Keratinocyte (primary cell): ENCODE measurements at regions not wholly inside any gene's neighbourhood (a gene's known extent, or its start where the extent isn't known, plus 50 kb on each side); places are given as distances from the start of the nearest gene placed in this dataset.

ENCODE experiments used
- DNase-seq: peaks from one replicate; pipeline ENCODE4 v3.0.0-alpha.2; 2011; ENCODE audit warnings: low read depth, missing footprints, low spot score
- FAIRE-seq: peaks from 2 replicates; lab custom pipeline; 2011; peaks lifted over from hg19 to GRCh38; lab: Jason Lieb, UNC
- H2AFZ ChIP-seq: 2 replicates; pipeline ENCODE4 v1.6.0; 2012; ENCODE audit warnings: low read length, control low read depth, inconsistent platforms; ENCODE audit not compliant: control insufficient read depth
- H3K27ac ChIP-seq: 2 replicates; pipeline ENCODE4 v1.5.1; 2011; ENCODE audit warnings: low read length; ENCODE audit not compliant: control insufficient read depth, insufficient read depth
- H3K27me3 ChIP-seq: 3 replicates; pipeline ENCODE4 v1.6.0; 2011; ENCODE audit warnings: low read length; ENCODE audit not compliant: control insufficient read depth, insufficient read depth; ENCODE audit errors: extremely low read depth
- H3K36me3 ChIP-seq, 2 experiments: 2 replicates in 1 of 2; 3 replicates in 1 of 2; pipeline ENCODE4 v1.5.1; 2011; ENCODE audit warnings: low read length in 2 of 2, mild to moderate bottlenecking in 1 of 2; ENCODE audit not compliant: control insufficient read depth in 2 of 2, insufficient read depth in 2 of 2; ENCODE audit errors: extremely low read depth in 1 of 2
- H3K4me1 ChIP-seq: 3 replicates; pipeline ENCODE4 v1.5.1; 2011; ENCODE audit warnings: low read length; ENCODE audit not compliant: control insufficient read depth, insufficient read depth; ENCODE audit errors: extremely low read depth
- H3K4me2 ChIP-seq: 3 replicates; pipeline ENCODE4 v1.6.0; 2011; ENCODE audit warnings: low read depth, low read length; ENCODE audit not compliant: control insufficient read depth, insufficient read depth; ENCODE audit errors: extremely low read depth
- H3K4me3 ChIP-seq, 3 experiments: fragments of 200-600 bp in 1 of 3; sonication (generic) in 1 of 3; 2 replicates in 2 of 3; 3 replicates in 1 of 3; pipeline ENCODE4 v1.5.1; 2011 to 2016; ENCODE audit warnings: low read length in 3 of 3, mild to moderate bottlenecking in 3 of 3, control low read depth in 2 of 3, inconsistent platforms in 1 of 3, low read depth in 1 of 3, mixed read lengths in 1 of 3, mixed run types in 1 of 3, moderate library complexity in 1 of 3; ENCODE audit not compliant: control insufficient read depth in 2 of 3, insufficient read depth in 2 of 3; ENCODE audit errors: extremely low read depth in 1 of 3
- H3K79me2 ChIP-seq: 2 replicates; pipeline ENCODE4 v1.6.0; 2012; ENCODE audit warnings: low read length; ENCODE audit not compliant: control insufficient read depth, insufficient read depth
- H3K9ac ChIP-seq: 3 replicates; pipeline ENCODE4 v1.6.0; 2011; ENCODE audit warnings: low read length; ENCODE audit not compliant: control insufficient read depth, insufficient read depth; ENCODE audit errors: extremely low read depth
- H3K9me1 ChIP-seq: 3 replicates; pipeline ENCODE4 v1.6.0; 2011; ENCODE audit warnings: low read length; ENCODE audit not compliant: control insufficient read depth, insufficient read depth; ENCODE audit errors: extremely low read depth
- H3K9me3 ChIP-seq: 2 replicates; pipeline ENCODE4 v1.5.1; 2012; ENCODE audit warnings: low read depth, low read length; ENCODE audit not compliant: control insufficient read depth
- H4K20me1 ChIP-seq: 3 replicates; pipeline ENCODE4 v1.6.0; 2011; ENCODE audit warnings: low read length; ENCODE audit not compliant: control insufficient read depth, insufficient read depth; ENCODE audit errors: extremely low read depth
- CTCF ChIP-seq, 3 experiments: IDR thresholded peaks in 1 of 3; conservative IDR thresholded peaks in 1 of 3; optimal IDR thresholded peaks in 1 of 3; 2 replicates in 2 of 3; 3 replicates in 1 of 3; pipeline versions ENCODE3 to v1.5.1; 2011; ENCODE audit warnings: low read length in 3 of 3, mild to moderate bottlenecking in 3 of 3, moderate library complexity in 2 of 3, control low read depth in 1 of 3, inconsistent platforms in 1 of 3; ENCODE audit not compliant: insufficient read depth in 2 of 3; ENCODE audit errors: extremely low read depth in 1 of 3
- EZH2 ChIP-seq: IDR thresholded peaks from one replicate; pipeline ENCODE4 v1.6.1; 2012; ENCODE audit warnings: inconsistent platforms, mild to moderate bottlenecking, low read length, moderate library complexity
- dilution Hi-C: fragments of 300-500 bp; cut with MboI; formaldehyde crosslinking; loops from one replicate; pipeline ENCODE4 v1.7.0; 2020; ENCODE audit warnings: low sequenced_read_pairs; ENCODE audit not compliant: extremely low pct_ligation_motif_present

- Histone ChIP-seq H3K79me2 (no peaks in the 10 kb centered on the region), H3K27me3 (peaks cover 4% of the 10 kb centered on the region), H3K4me1 (no peaks in the 10 kb centered on the region), H3K9ac (no peak overlapping the region), H3K4me2 (no peak overlapping the region), H3K9me3 (no peaks in the 10 kb centered on the region), H3K4me3 (no peak overlapping the region), H3K27ac (no peak overlapping the region), H2AFZ (no peak overlapping the region), H3K9me1 (no peaks in the 10 kb centered on the region), H3K36me3 (no peaks in the 10 kb centered on the region), H4K20me1 (no peaks in the 10 kb centered on the region)
- FAIRE-seq (no peak), DNase-seq (no peak)
- dilution Hi-C loops = no loop called here
- TF ChIP-seq CTCF (optimal IDR thresholded peaks at IDR 0.05 in 1 of 3, IDR thresholded peaks at IDR 0.05 in 1 of 3, conservative IDR thresholded peaks at IDR 0.05 in 1 of 3; ENCODE audit: extremely low read depth in 1 of 3, insufficient read depth in 2 of 3, low read length in 3 of 3) (no peak), EZH2 (no peak)
Measured at GRCh38 chrX:115493015-115493414, 68.0 kb upstream of the PLS3 start.

- Histone ChIP-seq H3K9ac (no peak overlapping the region), H3K36me3 (no peaks in the 10 kb centered on the region), H2AFZ (no peak overlapping the region), H3K27me3 (peaks cover 4% of the 10 kb centered on the region), H4K20me1 (no peaks in the 10 kb centered on the region), H3K4me2 (no peak overlapping the region), H3K9me3 (no peaks in the 10 kb centered on the region), H3K9me1 (no peaks in the 10 kb centered on the region), H3K4me1 (no peaks in the 10 kb centered on the region), H3K79me2 (no peaks in the 10 kb centered on the region), H3K4me3 (no peak overlapping the region), H3K27ac (no peak overlapping the region)
- dilution Hi-C loops = no loop called here
- TF ChIP-seq CTCF (optimal IDR thresholded peaks at IDR 0.05 in 1 of 3, IDR thresholded peaks at IDR 0.05 in 1 of 3, conservative IDR thresholded peaks at IDR 0.05 in 1 of 3; ENCODE audit: extremely low read depth in 1 of 3, insufficient read depth in 2 of 3, low read length in 3 of 3) (no peak), EZH2 (no peak)
- no peak for FAIRE-seq
- DNase-seq = no peak
Measured at GRCh38 chrX:115494161-115494560, 66.8 kb upstream of the PLS3 start.
